ENCODE measurements at regions not wholly inside any gene's neighbourhood (a gene's known extent, or its start where the extent isn't known, plus 50 kb on each side); places are given as distances from the start of the nearest gene placed in this dataset.

- Histone ChIP-seq H3K4me1 (ENCODE audit: control insufficient read depth in 4 of 4, insufficient read depth in 4 of 4, low read length in 3 of 4) (no peaks in the 10 kb centered on the region), H3K27ac (ENCODE audit: low read depth in 1 of 2, low read length in 2 of 2) (no peak overlapping the region), H3K4me3 (ENCODE audit: low read depth in 1 of 3, low read length in 3 of 3) (no peak overlapping the region), H3K9me3 (ENCODE audit: control insufficient read depth in 4 of 4, low read length in 3 of 4) (no peaks in the 10 kb centered on the region), H3K9ac (ENCODE audit: low read depth in 1 of 2, low read length in 2 of 2) (no peak overlapping the region), H3K27me3 (ENCODE audit: control insufficient read depth in 4 of 4, insufficient read depth in 4 of 4, low read length in 3 of 4) (peaks cover 0 to 5% (median under 1%) of the 10 kb centered on the region in 4 donors), H3K36me3 (ENCODE audit: control insufficient read depth in 4 of 4, insufficient read depth in 3 of 4, low read depth in 1 of 4, low read length in 3 of 4) (no peaks in the 10 kb centered on the region)
- 83% methylated on average over 15 of the region's 15 CpGs for WGBS
- DNase-seq (ENCODE audit: low spot score) = no peak
- TF ChIP-seq, protein P1, sequence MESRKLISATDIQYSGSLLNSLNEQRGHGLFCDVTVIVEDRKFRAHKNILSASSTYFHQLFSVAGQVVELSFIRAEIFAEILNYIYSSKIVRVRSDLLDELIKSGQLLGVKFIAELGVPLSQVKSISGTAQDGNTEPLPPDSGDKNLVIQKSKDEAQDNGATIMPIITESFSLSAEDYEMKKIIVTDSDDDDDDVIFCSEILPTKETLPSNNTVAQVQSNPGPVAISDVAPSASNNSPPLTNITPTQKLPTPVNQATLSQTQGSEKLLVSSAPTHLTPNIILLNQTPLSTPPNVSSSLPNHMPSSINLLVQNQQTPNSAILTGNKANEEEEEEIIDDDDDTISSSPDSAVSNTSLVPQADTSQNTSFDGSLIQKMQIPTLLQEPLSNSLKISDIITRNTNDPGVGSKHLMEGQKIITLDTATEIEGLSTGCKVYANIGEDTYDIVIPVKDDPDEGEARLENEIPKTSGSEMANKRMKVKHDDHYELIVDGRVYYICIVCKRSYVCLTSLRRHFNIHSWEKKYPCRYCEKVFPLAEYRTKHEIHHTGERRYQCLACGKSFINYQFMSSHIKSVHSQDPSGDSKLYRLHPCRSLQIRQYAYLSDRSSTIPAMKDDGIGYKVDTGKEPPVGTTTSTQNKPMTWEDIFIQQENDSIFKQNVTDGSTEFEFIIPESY (IDR thresholded peaks at IDR 0.05) = no peak
- TF ChIP-seq HNF4G (IDR thresholded peaks at IDR 0.05) = no peak
- TF ChIP-seq FOXA1 (IDR thresholded peaks at IDR 0.05) = no peak
- TF ChIP-seq SP1 (IDR thresholded peaks at IDR 0.05) = no peak
- TF ChIP-seq, protein P2, sequence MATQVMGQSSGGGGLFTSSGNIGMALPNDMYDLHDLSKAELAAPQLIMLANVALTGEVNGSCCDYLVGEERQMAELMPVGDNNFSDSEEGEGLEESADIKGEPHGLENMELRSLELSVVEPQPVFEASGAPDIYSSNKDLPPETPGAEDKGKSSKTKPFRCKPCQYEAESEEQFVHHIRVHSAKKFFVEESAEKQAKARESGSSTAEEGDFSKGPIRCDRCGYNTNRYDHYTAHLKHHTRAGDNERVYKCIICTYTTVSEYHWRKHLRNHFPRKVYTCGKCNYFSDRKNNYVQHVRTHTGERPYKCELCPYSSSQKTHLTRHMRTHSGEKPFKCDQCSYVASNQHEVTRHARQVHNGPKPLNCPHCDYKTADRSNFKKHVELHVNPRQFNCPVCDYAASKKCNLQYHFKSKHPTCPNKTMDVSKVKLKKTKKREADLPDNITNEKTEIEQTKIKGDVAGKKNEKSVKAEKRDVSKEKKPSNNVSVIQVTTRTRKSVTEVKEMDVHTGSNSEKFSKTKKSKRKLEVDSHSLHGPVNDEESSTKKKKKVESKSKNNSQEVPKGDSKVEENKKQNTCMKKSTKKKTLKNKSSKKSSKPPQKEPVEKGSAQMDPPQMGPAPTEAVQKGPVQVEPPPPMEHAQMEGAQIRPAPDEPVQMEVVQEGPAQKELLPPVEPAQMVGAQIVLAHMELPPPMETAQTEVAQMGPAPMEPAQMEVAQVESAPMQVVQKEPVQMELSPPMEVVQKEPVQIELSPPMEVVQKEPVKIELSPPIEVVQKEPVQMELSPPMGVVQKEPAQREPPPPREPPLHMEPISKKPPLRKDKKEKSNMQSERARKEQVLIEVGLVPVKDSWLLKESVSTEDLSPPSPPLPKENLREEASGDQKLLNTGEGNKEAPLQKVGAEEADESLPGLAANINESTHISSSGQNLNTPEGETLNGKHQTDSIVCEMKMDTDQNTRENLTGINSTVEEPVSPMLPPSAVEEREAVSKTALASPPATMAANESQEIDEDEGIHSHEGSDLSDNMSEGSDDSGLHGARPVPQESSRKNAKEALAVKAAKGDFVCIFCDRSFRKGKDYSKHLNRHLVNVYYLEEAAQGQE (IDR thresholded peaks at IDR 0.05) = no peak
- no peak for TF ChIP-seq GABPA (IDR thresholded peaks at IDR 0.05 in 1 of 2, conservative IDR thresholded peaks at IDR 0.05 in 1 of 2)
- no peak for TF ChIP-seq JUND (IDR thresholded peaks at IDR 0.05)
- no peak for TF ChIP-seq RAD21 (IDR thresholded peaks at IDR 0.05)
- no peak for TF ChIP-seq YY1 (IDR thresholded peaks at IDR 0.05)
- TF ChIP-seq NR2F2 (IDR thresholded peaks at IDR 0.05) = no peak
- TF ChIP-seq, protein P3, sequence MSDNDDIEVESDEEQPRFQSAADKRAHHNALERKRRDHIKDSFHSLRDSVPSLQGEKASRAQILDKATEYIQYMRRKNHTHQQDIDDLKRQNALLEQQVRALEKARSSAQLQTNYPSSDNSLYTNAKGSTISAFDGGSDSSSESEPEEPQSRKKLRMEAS (IDR thresholded peaks at IDR 0.05) = no peak
- TF ChIP-seq HNF4A (conservative IDR thresholded peaks at IDR 0.05) = no peak
- no peak for TF ChIP-seq TAF1 (conservative IDR thresholded peaks at IDR 0.05)
- TF ChIP-seq FOXA2 (IDR thresholded peaks at IDR 0.05) = no peak
These were observed 150.8 kb upstream of the ERG start for GRCh38 chr21:38649120-38649519.

- H3K9ac ChIP-seq (ENCODE audit: low read depth in 1 of 2, low read length in 2 of 2) = no peak overlapping the region
- no peaks in the 10 kb centered on the region for H3K9me3 ChIP-seq (ENCODE audit: control insufficient read depth in 4 of 4, low read length in 3 of 4)
- H3K27me3 ChIP-seq (ENCODE audit: control insufficient read depth in 4 of 4, insufficient read depth in 4 of 4, low read length in 3 of 4) = peaks cover 0 to 11% (median under 1%) of the 10 kb centered on the region in 4 donors
- no peaks in the 10 kb centered on the region for H3K4me1 ChIP-seq (ENCODE audit: control insufficient read depth in 4 of 4, insufficient read depth in 4 of 4, low read length in 3 of 4)
- TF ChIP-seq FOXA1 (IDR thresholded peaks at IDR 0.05) (no peak), TAF1 (conservative IDR thresholded peaks at IDR 0.05) (no peak), HNF4A (conservative IDR thresholded peaks at IDR 0.05) (no peak), YY1 (IDR thresholded peaks at IDR 0.05) (no peak), RAD21 (IDR thresholded peaks at IDR 0.05) (no peak), FOXA2 (IDR thresholded peaks at IDR 0.05) (no peak)
- TF ChIP-seq, protein P1 (IDR thresholded peaks at IDR 0.05) = no peak
- no peak overlapping the region for H3K27ac ChIP-seq (ENCODE audit: low read depth in 1 of 2, low read length in 2 of 2)
- no peak for DNase-seq (ENCODE audit: low spot score)
- no peaks in the 10 kb centered on the region for H3K36me3 ChIP-seq (ENCODE audit: control insufficient read depth in 4 of 4, insufficient read depth in 3 of 4, low read depth in 1 of 4, low read length in 3 of 4)
- 81% methylated on average over 6 of the region's 6 CpGs for WGBS
- no peak overlapping the region for H3K4me3 ChIP-seq (ENCODE audit: low read depth in 1 of 3, low read length in 3 of 3)
These were observed 153.3 kb upstream of the ERG start for GRCh38 chr21:38651570-38651969.

Data from liver (tissue), 7 donors.